H1 (cell line): ENCODE measurements at regions not wholly inside any gene's neighbourhood (a gene's known extent, or its start where the extent isn't known, plus 50 kb on each side); places are given as distances from the start of the nearest gene placed in this dataset.
A peak's percentile ranks its signal among the peaks of the same experiment; 100 is the strongest.

ENCODE experiments used
- CTCF ChIA-PET: fragments of 300-600 bp; sonication (Branson Sonifier 250); formaldehyde crosslinking; loops from one replicate; lab custom pipeline; 2021; ENCODE audit not compliant: partially characterized antibody; lab: Charles Lee
- POLR2A ChIA-PET: fragments of 300-600 bp; sonication (Branson Sonifier 250); formaldehyde crosslinking; loops from one replicate; lab custom pipeline; 2021; ENCODE audit warnings: inconsistent platforms; ENCODE audit not compliant: partially characterized antibody; lab: Charles Lee
- DNase-seq, 2 experiments: peaks; one replicate each; pipeline versions ENCODE4 v3.0.0 to v3.0.0-alpha.2; 2010 to 2022; ENCODE audit warnings: low spot score in 2 of 2, low read depth in 1 of 2, mixed read lengths in 1 of 2
- FAIRE-seq: peaks from 2 replicates; lab custom pipeline; 2011; peaks lifted over from hg19 to GRCh38; lab: Jason Lieb, UNC
- H2AFZ ChIP-seq: 2 replicates; pipeline ENCODE4 v1.8.1; 2012; ENCODE audit warnings: low read length, inconsistent platforms
- H2AK5ac ChIP-seq: 2 replicates; pipeline ENCODE4 v1.6.1; 2013; ENCODE audit warnings: low read depth, low read length
- H2BK120ac ChIP-seq: replicated peaks from 2 replicates; pipeline ENCODE3; 2013; ENCODE audit warnings: low read depth, low read length, inconsistent platforms
- H2BK12ac ChIP-seq: 2 replicates; pipeline ENCODE4 v1.6.1; 2013; ENCODE audit warnings: low read depth, low read length
- H2BK15ac ChIP-seq: 2 replicates; pipeline ENCODE4 v1.6.1; 2013; ENCODE audit warnings: low read length
- H2BK20ac ChIP-seq: 2 replicates; pipeline ENCODE4 v1.6.1; 2013; ENCODE audit warnings: low read length
- H2BK5ac ChIP-seq: 2 replicates; pipeline ENCODE4 v1.6.1; 2013; ENCODE audit warnings: low read depth, low read length
- H3K14ac ChIP-seq: 2 replicates; pipeline ENCODE4 v1.6.1; 2013; ENCODE audit warnings: inconsistent platforms; ENCODE audit not compliant: insufficient read length
- H3K18ac ChIP-seq: 2 replicates; pipeline ENCODE4 v1.6.1; 2013; ENCODE audit warnings: low read length; ENCODE audit errors: extremely low read depth
- H3K23ac ChIP-seq: 2 replicates; pipeline ENCODE4 v1.6.1; 2013; ENCODE audit warnings: inconsistent platforms; ENCODE audit not compliant: insufficient read length
- H3K23me2 ChIP-seq: 2 replicates; pipeline ENCODE4 v1.6.1; 2013; ENCODE audit warnings: low read depth, low read length
- H3K27ac ChIP-seq: 2 replicates; pipeline ENCODE4 v1.6.1; 2011; ENCODE audit warnings: low read depth, low read length, inconsistent platforms
- H3K27me3 ChIP-seq, 4 experiments: replicated peaks in 1 of 4; 1 replicate in 1 of 4; 2 replicates in 3 of 4; pipeline versions ENCODE4 v1.6.1 to v1.8.1; 2011 to 2013; ENCODE audit warnings: low read length in 3 of 4, mild to moderate bottlenecking in 3 of 4, inconsistent platforms in 2 of 4, mixed read lengths in 2 of 4, moderate library complexity in 1 of 4; ENCODE audit not compliant: control insufficient read depth in 3 of 4, insufficient read depth in 3 of 4; ENCODE audit errors: extremely low read depth in 1 of 4
- H3K36me3 ChIP-seq, 4 experiments: 2 replicates each; pipeline versions ENCODE4 v1.6.1 to v1.8.1; 2011 to 2013; ENCODE audit warnings: mild to moderate bottlenecking in 4 of 4, low read length in 3 of 4, moderate library complexity in 2 of 4, control low read depth in 1 of 4, inconsistent platforms in 1 of 4; ENCODE audit not compliant: insufficient read depth in 4 of 4, control insufficient read depth in 2 of 4
- H3K4ac ChIP-seq: replicated peaks from 2 replicates; pipeline ENCODE3; 2013; ENCODE audit warnings: low read length, low read depth, mixed read lengths, inconsistent platforms; ENCODE audit not compliant: insufficient read length
- H3K4me1 ChIP-seq, 4 experiments: replicated peaks in 1 of 4; 1 replicate in 1 of 4; 2 replicates in 3 of 4; pipeline versions ENCODE4 v1.6.1 to v1.8.1; 2011 to 2013; ENCODE audit warnings: low read length in 3 of 4, inconsistent platforms in 2 of 4, mixed read lengths in 1 of 4; ENCODE audit not compliant: insufficient read depth in 4 of 4, control insufficient read depth in 3 of 4
- H3K4me2 ChIP-seq, 2 experiments: 2 replicates each; pipeline versions ENCODE4 v1.6.1 to v1.8.1; 2011 to 2013; ENCODE audit warnings: low read depth in 2 of 2, low read length in 2 of 2, control low read depth in 1 of 2, inconsistent platforms in 1 of 2, mild to moderate bottlenecking in 1 of 2; ENCODE audit not compliant: insufficient read depth in 1 of 2
- H3K4me3 ChIP-seq, 4 experiments: fragments of 200-600, 300-600 bp in 1 of 4; sonication (generic), shearing (Covaris generic), sonication (Bioruptor Twin) in 1 of 4; 2 replicates each; pipeline versions ENCODE4 v1.5.1 to v1.8.1; 2011 to 2016; ENCODE audit warnings: low read length in 4 of 4, low read depth in 3 of 4, control low read depth in 2 of 4, inconsistent platforms in 2 of 4, mild to moderate bottlenecking in 2 of 4, mixed read lengths in 1 of 4, moderate library complexity in 1 of 4; ENCODE audit not compliant: insufficient read depth in 2 of 4; ENCODE audit errors: extremely low read depth in 1 of 4
- H3K56ac ChIP-seq: replicated peaks from 2 replicates; pipeline ENCODE3; 2013; ENCODE audit warnings: low read depth, mild to moderate bottlenecking, mixed read lengths, low read length, inconsistent platforms; ENCODE audit not compliant: insufficient read length
- H3K79me1 ChIP-seq: 2 replicates; pipeline ENCODE4 v1.6.1; 2013; ENCODE audit warnings: low read depth, low read length, control low read depth
- H3K79me2 ChIP-seq, 2 experiments: 2 replicates each; pipeline versions ENCODE4 v1.6.1 to v1.8.1; 2012 to 2013; ENCODE audit warnings: low read length in 2 of 2, mild to moderate bottlenecking in 2 of 2, inconsistent platforms in 1 of 2; ENCODE audit not compliant: insufficient read depth in 2 of 2, control insufficient read depth in 1 of 2
- H3K9ac ChIP-seq, 4 experiments: replicated peaks in 1 of 4; 1 replicate in 1 of 4; 2 replicates in 3 of 4; pipeline versions ENCODE4 v1.6.1 to v1.8.1; 2011 to 2013; ENCODE audit warnings: low read depth in 3 of 4, low read length in 3 of 4, control low read depth in 2 of 4, mild to moderate bottlenecking in 2 of 4, moderate library complexity in 2 of 4, inconsistent platforms in 1 of 4; ENCODE audit errors: extremely low read depth in 1 of 4
- H3K9me3 ChIP-seq, 2 experiments: 2 replicates each; pipeline versions ENCODE4 v1.6.1 to v1.8.1; 2012 to 2013; ENCODE audit warnings: mild to moderate bottlenecking in 2 of 2, moderate library complexity in 2 of 2, control low read depth in 1 of 2, inconsistent platforms in 1 of 2, low read depth in 1 of 2, low read length in 1 of 2, mixed read lengths in 1 of 2; ENCODE audit not compliant: insufficient read depth in 2 of 2
- H4K20me1 ChIP-seq, 2 experiments: replicated peaks in 1 of 2; 2 replicates each; pipeline versions ENCODE3 to v1.8.1; 2011 to 2013; ENCODE audit warnings: inconsistent platforms in 2 of 2, low read length in 2 of 2, mild to moderate bottlenecking in 1 of 2; ENCODE audit not compliant: insufficient read depth in 2 of 2, control insufficient read depth in 1 of 2
- H4K5ac ChIP-seq: 2 replicates; pipeline ENCODE4 v1.6.1; 2013; ENCODE audit warnings: low read length, low read depth, mixed read lengths, inconsistent platforms; ENCODE audit not compliant: insufficient read length
- H4K8ac ChIP-seq: 2 replicates; pipeline ENCODE4 v1.8.0; 2013; ENCODE audit warnings: mild to moderate bottlenecking, moderate library complexity, low read length, inconsistent platforms; ENCODE audit not compliant: insufficient read depth; ENCODE audit errors: extremely low read depth
- H4K91ac ChIP-seq: replicated peaks from 2 replicates; pipeline ENCODE3; 2013; ENCODE audit warnings: low read length, mixed read lengths, inconsistent platforms; ENCODE audit not compliant: insufficient read length
- CTCF ChIP-seq, 3 experiments: IDR thresholded peaks; 1 replicate in 2 of 3; 2 replicates in 1 of 3; pipeline versions ENCODE4 v1.5.1 to v1.6.1; 2011; ENCODE audit warnings: low read length in 3 of 3, mild to moderate bottlenecking in 3 of 3, inconsistent platforms in 2 of 3, low read depth in 1 of 3, moderate library complexity in 1 of 3; ENCODE audit not compliant: insufficient read depth in 1 of 3; ENCODE audit errors: control extremely low read depth in 1 of 3
- WGBS, 2 experiments: shearing (Covaris generic) in 1 of 2; methylation state at CpG; one replicate each; pipeline versions ENCODE4 v1.1.6 to v1.1.7; 2013 to 2015; ENCODE audit warnings: low lambda C conversion rate in 2 of 2, mixed read lengths in 2 of 2, inconsistent platforms in 1 of 2, low coverage in 1 of 2, missing lambda C conversion rate in 1 of 2; ENCODE audit not compliant: insufficient replicate concordance in 2 of 2, insufficient coverage in 1 of 2, insufficient read length in 1 of 2; ENCODE audit errors: extremely low coverage in 1 of 2, missing lambda C conversion rate in 1 of 2; 5-methylcytosine and 5-hydroxymethylcytosine counted together

DNA sequence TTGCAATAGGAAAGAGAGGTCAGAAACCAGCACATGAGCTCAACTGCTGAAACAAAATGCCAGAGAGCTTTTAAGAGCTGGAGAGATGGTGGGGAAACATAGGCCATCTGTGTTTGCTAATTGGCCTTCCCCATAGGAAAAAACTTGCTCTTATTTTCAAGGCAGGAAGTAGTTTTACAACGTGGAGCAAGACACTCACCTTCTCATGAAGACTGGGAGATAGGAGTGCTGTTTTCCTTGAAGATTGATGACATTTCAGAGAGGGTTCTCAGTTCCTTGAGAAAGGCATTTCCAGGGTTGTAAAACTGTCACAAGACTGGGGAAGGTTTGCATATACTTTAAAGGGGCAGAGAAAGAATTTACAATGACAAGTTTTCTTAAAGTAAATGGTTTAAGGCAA, 586.3 kb upstream of the RAG2 start:
- Histone ChIP-seq H4K20me1 (no peaks in the 10 kb centered on the region), H3K9ac (no peak overlapping the region), H3K79me2 (no peaks in the 10 kb centered on the region), H2AK5ac (no peak overlapping the region), H4K8ac (no peak overlapping the region), H2BK12ac (no peak overlapping the region), H3K79me1 (no peaks in the 10 kb centered on the region), H3K36me3 (no peaks in the 10 kb centered on the region), H3K18ac (no peak overlapping the region), H4K5ac (no peak overlapping the region), H3K27me3 (no peaks in the 10 kb centered on the region), H2BK20ac (no peak overlapping the region), H3K14ac (no peak overlapping the region), H2BK120ac (no peak overlapping the region), H4K91ac (no peak overlapping the region), H2BK15ac (no peak overlapping the region), H3K4me3 (no peak overlapping the region), H3K9me3 (no peaks in the 10 kb centered on the region), H3K4me2 (no peak overlapping the region), H3K56ac (no peak overlapping the region), H3K23ac (no peak overlapping the region), H2AFZ (peak overlapping the region; percentile 85), H3K4me1 (peaks cover 0 to 3% (median 2%) of the 10 kb centered on the region in 4 experiments; a peak in 2 of 7 replicates), H2BK5ac (no peak overlapping the region), H3K4ac (no peak overlapping the region), H3K27ac (no peak overlapping the region), H3K23me2 (no peaks in the 10 kb centered on the region; the same call in 1 of the 2 replicates)
- FAIRE-seq, result no peak
- no peak for DNase-seq
- WGBS, 2 experiments, result 35% methylated on average over 1 of the region's 1 CpG; no CpG with 5 or more reads in 1 of the 2 experiments
- ChIA-PET POLR2A (no interaction called here), CTCF (no interaction called here)
- TF ChIP-seq CTCF (IDR thresholded peaks at IDR 0.05; ENCODE audit: control extremely low read depth in 1 of 3, insufficient read depth in 1 of 3, low read depth in 1 of 3, low read length in 3 of 3), result no peak
